ENCODE measurements at regions not wholly inside any gene's neighbourhood (a gene's known extent, or its start where the extent isn't known, plus 50 kb on each side); places are given as distances from the start of the nearest gene placed in this dataset.

GRCh38 chr15:91541286-91541685 lies 312.2 kb upstream of the SLCO3A1 start:
- 44% methylated on average over 1 of the region's 1 CpG for WGBS (ENCODE audit: insufficient coverage, low coverage, missing lambda C conversion rate)
- in situ Hi-C loops (cut with MboI), result no loop called here
- Histone ChIP-seq H3K4me2 (ENCODE audit: insufficient read depth, low read length) (no peak overlapping the region), H3K4me3 (no peak overlapping the region), H3K9ac (ENCODE audit: insufficient read depth in 1 of 2, low read depth in 2 of 2, low read length in 2 of 2) (no peak overlapping the region), H3K36me3 (ENCODE audit: control insufficient read depth, insufficient read depth, low read length) (no peaks in the 10 kb centered on the region), H2AFZ (ENCODE audit: low read depth, low read length) (no peak overlapping the region), H3K4me1 (replicated peaks in 1 of 2; ENCODE audit: control insufficient read depth in 2 of 2, insufficient read depth in 2 of 2, low read length in 2 of 2) (peaks cover 0 to 13% of the 10 kb centered on the region in 2 experiments; a peak in 3 of 5 replicates), H3K79me2 (ENCODE audit: control insufficient read depth, insufficient read depth, low read length) (no peaks in the 10 kb centered on the region), H3K9me3 (replicated peaks; ENCODE audit: control insufficient read depth, insufficient read depth, low read depth, low read length) (no peaks in the 10 kb centered on the region), H3K27ac (ENCODE audit: extremely low read depth, low read depth, low read length) (no peak overlapping the region), H4K20me1 (replicated peaks; ENCODE audit: control insufficient read depth, insufficient read depth, low read length) (no peaks in the 10 kb centered on the region), H3K27me3 (ENCODE audit: control insufficient read depth in 2 of 2, insufficient read depth in 2 of 2, low read length in 2 of 2) (peaks cover 0 to 4% of the 10 kb centered on the region in 2 experiments; a peak in 2 of 5 replicates), H3K9me1 (ENCODE audit: control insufficient read depth, insufficient read depth, low read length) (no peaks in the 10 kb centered on the region)
- FAIRE-seq (no peak), ATAC-seq (no peak), DNase-seq (ENCODE audit: extremely low read depth in 1 of 4, low spot score in 3 of 4) (no peak)
- ChIA-PET CTCF (ENCODE audit: low intra/inter-chr PET ratio) (no interaction called here), POLR2A (no interaction called here)
- TF ChIP-seq SOX6 (IDR thresholded peaks at IDR 0.05), result no peak
- no peak for TF ChIP-seq ZNF76 (CRISPR knock-in tag; IDR thresholded peaks at IDR 0.05; ENCODE audit: borderline replicate concordance)
- TF ChIP-seq HDAC6 (IDR thresholded peaks at IDR 0.05; ENCODE audit: low read depth, low read length), result no peak
- TF ChIP-seq HDAC3 (IDR thresholded peaks at IDR 0.05; ENCODE audit: borderline replicate concordance, partially characterized antibody), result no peak
- no peak for TF ChIP-seq HMG20B (CRISPR knock-in tag; IDR thresholded peaks at IDR 0.05)
- TF ChIP-seq MEF2D (tag; conservative IDR thresholded peaks at IDR 0.05; ENCODE audit: low read depth), result no peak
- TF ChIP-seq ZNF778 (CRISPR knock-in tag; IDR thresholded peaks at IDR 0.05), result no peak
- no TSS peak for BruUV-seq (replicated peaks)
- intact Hi-C loops (cut with micrococcal nuclease), result no loop called here

- Histone ChIP-seq H3K36me3 (ENCODE audit: control insufficient read depth, insufficient read depth, low read length) (no peaks in the 10 kb centered on the region), H3K9me3 (replicated peaks; ENCODE audit: control insufficient read depth, insufficient read depth, low read depth, low read length) (no peaks in the 10 kb centered on the region), H2AFZ (ENCODE audit: low read depth, low read length) (no peak overlapping the region), H3K79me2 (ENCODE audit: control insufficient read depth, insufficient read depth, low read length) (no peaks in the 10 kb centered on the region), H3K4me2 (ENCODE audit: insufficient read depth, low read length) (no peak overlapping the region), H3K4me1 (replicated peaks in 1 of 2; ENCODE audit: control insufficient read depth in 2 of 2, insufficient read depth in 2 of 2, low read length in 2 of 2) (peaks cover 0 to 4% of the 10 kb centered on the region in 2 experiments; a peak in 3 of 5 replicates), H3K27ac (ENCODE audit: extremely low read depth, low read depth, low read length) (no peak overlapping the region), H3K9ac (ENCODE audit: insufficient read depth in 1 of 2, low read depth in 2 of 2, low read length in 2 of 2) (no peak overlapping the region), H3K9me1 (ENCODE audit: control insufficient read depth, insufficient read depth, low read length) (no peaks in the 10 kb centered on the region), H4K20me1 (replicated peaks; ENCODE audit: control insufficient read depth, insufficient read depth, low read length) (no peaks in the 10 kb centered on the region), H3K27me3 (ENCODE audit: control insufficient read depth in 2 of 2, insufficient read depth in 2 of 2, low read length in 2 of 2) (peaks cover 0 to 4% of the 10 kb centered on the region in 2 experiments; a peak in 2 of 5 replicates), H3K4me3 (no peak overlapping the region)
- ATAC-seq, result no peak
- BruUV-seq (replicated peaks), result no TSS peak
- CTCF ChIA-PET (ENCODE audit: low intra/inter-chr PET ratio), result no interaction called here
- no peak for FAIRE-seq
- in situ Hi-C loops (cut with MboI), result no loop called here
- 1% methylated on average over 3 of the region's 3 CpGs for WGBS (ENCODE audit: insufficient coverage, low coverage, missing lambda C conversion rate)
- no peak for DNase-seq (ENCODE audit: extremely low read depth in 1 of 4, low spot score in 3 of 4)
- intact Hi-C loops (cut with micrococcal nuclease), result no loop called here
- TF ChIP-seq HIVEP1 (CRISPR knock-in tag; IDR thresholded peaks at IDR 0.05) (no peak), CREM (IDR thresholded peaks at IDR 0.05; ENCODE audit: low read depth) (no peak), BRD4 (IDR thresholded peaks at IDR 0.05) (no peak), ZC3H8 (IDR thresholded peaks at IDR 0.05) (no peak), RBFOX2 (IDR thresholded peaks at IDR 0.05; ENCODE audit: low read depth, low read length) (no peak), NCOA6 (IDR thresholded peaks at IDR 0.05) (no peak), ARID1B (IDR thresholded peaks at IDR 0.05) (no peak), SNRNP70 (optimal IDR thresholded peaks at IDR 0.05; ENCODE audit: low read depth, low read length) (no peak), RBM17 (IDR thresholded peaks at IDR 0.05; ENCODE audit: borderline replicate concordance, low read depth, low read length) (no peak), CBX5 (IDR thresholded peaks at IDR 0.05; ENCODE audit: borderline replicate concordance, low read depth) (no peak), USF2 (CRISPR knock-in tag; IDR thresholded peaks at IDR 0.05) (no peak)
- POLR2A ChIA-PET, result interaction anchor here (0.6 kb wide), 1 partner anchor 843 kb away, joined by 3 read pairs; no protein-coding TSS in a partner anchor
Measured at GRCh38 chr15:91542226-91542625, 311.3 kb upstream of the SLCO3A1 start.
